Esophagus squamous epithelium (tissue), 4 donors: ENCODE measurements at regions not wholly inside any gene's neighbourhood (a gene's known extent, or its start where the extent isn't known, plus 50 kb on each side); places are given as distances from the start of the nearest gene placed in this dataset.

ENCODE experiments used
- CTCF ChIP-seq, 6 experiments: fragments of 450-650 bp in 4 of 6; fragments of 200-600 bp in 2 of 6; sonication (generic) in 2 of 6; IDR thresholded peaks; one replicate each; pipeline ENCODE4 v1.5.1; 2016 to 2019; ENCODE audit warnings: antibody characterized with exemption in 6 of 6, mild to moderate bottlenecking in 4 of 6, moderate library complexity in 4 of 6
- POLR2A ChIP-seq, 4 donors: fragments of 450-650 bp; IDR thresholded peaks; one replicate each; pipeline ENCODE4 v1.6.1; 2017; ENCODE audit warnings: antibody characterized with exemption in 4 of 4, mild to moderate bottlenecking in 4 of 4, moderate library complexity in 3 of 4

- TF ChIP-seq CTCF (IDR thresholded peaks at IDR 0.05) (no peak), POLR2A (IDR thresholded peaks at IDR 0.05) (no peak)
Observed at GRCh38 chr3:188091746-188092145, 62.2 kb upstream of the LPP start.
